ENCODE measurements at regions not wholly inside any gene's neighbourhood (a gene's known extent, or its start where the extent isn't known, plus 50 kb on each side); places are given as distances from the start of the nearest gene placed in this dataset.
"Not testable (repeated sequence)": the region's sequence is repeated elsewhere in the genome, so short reads cannot be mapped to it uniquely, and the experiment has no call there.

- DNase-seq = not testable (repeated sequence)
Measured at GRCh38 chr7:152539190-152539495, 103.3 kb upstream of the KMT2C start.

- not testable (repeated sequence) for DNase-seq
Measured at GRCh38 chr7:152538346-152539189, 102.8 kb upstream of the KMT2C start.

GRCh38 chr7:152537639-152538038 lies 101.8 kb upstream of the KMT2C start:
- no peak for DNase-seq

GRCh38 chr7:152528612-152529011 lies 92.8 kb upstream of the KMT2C start:
- DNase-seq = no peak

GRCh38 chr7:152527610-152528032 lies 91.8 kb upstream of the KMT2C start:
- DNase-seq = no peak

- DNase-seq = no peak
Measured at GRCh38 chr7:152523916-152524315, 88.1 kb upstream of the KMT2C start.

- no peak for DNase-seq
Measured at GRCh38 chr7:152522571-152523067, 86.8 kb upstream of the KMT2C start.

- no peak for DNase-seq
Measured at GRCh38 chr7:152521420-152522337, 85.9 kb upstream of the KMT2C start.

GRCh38 chr7:152520861-152521302 lies 85.1 kb upstream of the KMT2C start:
- DNase-seq = no peak

- DNase-seq = no peak
Measured at GRCh38 chr7:152519290-152519689, 83.5 kb upstream of the KMT2C start.

GRCh38 chr7:152516216-152516615 lies 80.4 kb upstream of the KMT2C start:
- DNase-seq = no peak

- not testable (repeated sequence) for DNase-seq
Measured at GRCh38 chr7:152515266-152515950, 79.6 kb upstream of the KMT2C start.

- no peak for DNase-seq
Measured at GRCh38 chr7:152514771-152515105, 78.9 kb upstream of the KMT2C start.

- no peak for DNase-seq
Measured at GRCh38 chr7:152513861-152514770, 78.3 kb upstream of the KMT2C start.

- peak; percentile 10 for DNase-seq
Measured at GRCh38 chr7:152512706-152513105, 76.9 kb upstream of the KMT2C start.

GRCh38 chr7:152511736-152512135 lies 75.9 kb upstream of the KMT2C start:
- no peak for DNase-seq

GRCh38 chr7:152508701-152509100 lies 72.9 kb upstream of the KMT2C start:
- no peak for DNase-seq

- no peak for DNase-seq
Measured at GRCh38 chr7:152505606-152506005, 69.8 kb upstream of the KMT2C start.

GRCh38 chr7:152504816-152505215 lies 69.0 kb upstream of the KMT2C start:
- DNase-seq = no peak

GRCh38 chr7:152504367-152504766 lies 68.6 kb upstream of the KMT2C start:
- DNase-seq = no peak

GRCh38 chr7:152502813-152503790 lies 67.3 kb upstream of the KMT2C start:
- no peak for DNase-seq

Data from activated CD4-positive, alpha-beta T cell treated with anti-CD3 and anti-CD28 coated beads, Interleukin-2, amount 50 U/mL, for 16 hours (primary cell).